Pancreas (tissue), 10 donors: ENCODE measurements at regions not wholly inside any gene's neighbourhood (a gene's known extent, or its start where the extent isn't known, plus 50 kb on each side); places are given as distances from the start of the nearest gene placed in this dataset.
"Not testable (repeated sequence)": the region's sequence is repeated elsewhere in the genome, so short reads cannot be mapped to it uniquely, and the experiment has no call there.

Source experiments
- ATAC-seq, 4 donors: fragments of 200-7000 bp; cut with Tn5 transposase; one replicate each; pipeline versions ENCODE4 v1.8.0 to v1.9.1; 2020; ENCODE audit warnings: mild to moderate bottlenecking in 4 of 4, moderate library complexity in 4 of 4
- DNase-seq, 6 donors: peaks; one replicate each; pipeline ENCODE4 v3.0.0-alpha.2; 2020
- FAIRE-seq: peaks from 2 replicates; lab custom pipeline; 2012; peaks lifted over from hg19 to GRCh38; lab: Jason Lieb, UNC
- H3K27ac ChIP-seq, 4 donors: fragments of 200-600 bp; sonication (generic); 1 replicate in 3 of 4; 2 replicates in 1 of 4; pipeline versions ENCODE4 v1.5.0 to v1.8.0; 2020
- H3K27me3 ChIP-seq, 4 donors: fragments of 200-600 bp; one replicate each; pipeline ENCODE4 v1.8.0; 2021
- H3K36me3 ChIP-seq, 3 donors: fragments of 200-600 bp; sonication (generic) in 1 of 3; one replicate each; pipeline versions ENCODE4 v1.5.0 to v1.8.0; 2020 to 2021
- H3K4me1 ChIP-seq, 3 donors: fragments of 200-600 bp; one replicate each; pipeline ENCODE4 v1.8.0; 2021
- H3K4me3 ChIP-seq, 4 donors: fragments of 200-600 bp; sonication (generic) in 2 of 4; one replicate each; pipeline versions ENCODE4 v1.5.0 to v1.8.0; 2020 to 2021
- H3K9me3 ChIP-seq, 4 donors: fragments of 200-600 bp; one replicate each; pipeline ENCODE4 v1.8.0; 2021
- CTCF ChIP-seq, 4 donors: fragments of 200-600 bp; sonication (generic) in 3 of 4; IDR thresholded peaks; one replicate each; pipeline versions ENCODE4 v1.5.0 to v1.8.0; 2021; ENCODE audit warnings: antibody characterized with exemption in 4 of 4
- WGBS, 2 donors: extraction: QIAGEN DNeasy Blood & Tissue Kit; methylation state at CpG; one replicate each; pipeline ENCODE4 v1.1.7; 2013; 5-methylcytosine and 5-hydroxymethylcytosine counted together
- intact Hi-C, 3 donors: fragments of 100-400 bp; cut with DNase I; formaldehyde crosslinking; loops; one replicate each; pipeline versions ENCODE4 v1.11.1 to v1.14.2; 2022
- donor health status: healthy with polysubstance abuse.
- donor health status: DM: no; HTN: no; CAD: no; lungs with moderate emphysema.
- donor health status: DM: no; HTN: no; CAD: no.
- donor health status: control.
- donor health status: control.
- donor health status: Bipolar disorder and iron deficiency.
- donor health status: DM: yes; HTN: yes; CAD: no.
- donor health status: DM: no; HTN: no; CAD: no.
- donor health status: DM: no; HTN: no; CAD: no.
- donor health status: DM: yes; HTN: yes; CAD: no.

- FAIRE-seq (no peak), DNase-seq (no peak), ATAC-seq (no peak)
- no peak overlapping the region for H3K4me3 ChIP-seq
- WGBS, 2 donors: 64 to 83% methylated on average over 5 of the region's 5 CpGs
- no peaks in the 10 kb centered on the region for H3K36me3 ChIP-seq
- no peaks in the 10 kb centered on the region for H3K27me3 ChIP-seq
- H3K27ac ChIP-seq: no peak overlapping the region
- no peaks in the 10 kb centered on the region for H3K9me3 ChIP-seq
- H3K4me1 ChIP-seq: no peaks in the 10 kb centered on the region
- intact Hi-C loops: no loop called here
- no peak for TF ChIP-seq CTCF (IDR thresholded peaks at IDR 0.05)
Measured at GRCh38 chr6:166237617-166238016, 70.0 kb upstream of the TBXT start.

- Histone ChIP-seq H3K4me1 (no peaks in the 10 kb centered on the region), H3K27me3 (no peaks in the 10 kb centered on the region), H3K4me3 (no peak overlapping the region), H3K9me3 (no peaks in the 10 kb centered on the region), H3K27ac (no peak overlapping the region), H3K36me3 (no peaks in the 10 kb centered on the region)
- no peak for TF ChIP-seq CTCF (IDR thresholded peaks at IDR 0.05)
- intact Hi-C loops: no loop called here
- ATAC-seq (peak in 1 of 4 donors; percentile 26), DNase-seq (no peak), FAIRE-seq (no peak)
- 82 to 83% methylated on average over 13 of the region's 13 CpGs for WGBS, 2 donors
Measured at GRCh38 chr6:166236596-166236995, 68.9 kb upstream of the TBXT start.

- no peak for ATAC-seq
- TF ChIP-seq CTCF (IDR thresholded peaks at IDR 0.05): no peak
- no peaks in the 10 kb centered on the region for H3K4me1 ChIP-seq
- H3K4me3 ChIP-seq: no peak overlapping the region
- H3K27ac ChIP-seq: no peak overlapping the region
- no peaks in the 10 kb centered on the region for H3K9me3 ChIP-seq
- no peak for FAIRE-seq
- intact Hi-C loops: no loop called here
- no peaks in the 10 kb centered on the region for H3K36me3 ChIP-seq
- no peak for DNase-seq
- WGBS, 2 donors: 71 to 82% methylated on average over 17 of the region's 17 CpGs
- H3K27me3 ChIP-seq: no peaks in the 10 kb centered on the region
Measured at GRCh38 chr6:166235666-166236292, 68.1 kb upstream of the TBXT start.

- WGBS, 2 donors: 63 to 76% methylated on average over 2 of the region's 2 CpGs
- H3K9me3 ChIP-seq, H3K36me3 ChIP-seq, intact Hi-C loops, FAIRE-seq, H3K4me1 ChIP-seq, H3K27ac ChIP-seq, DNase-seq, H3K27me3 ChIP-seq, H3K4me3 ChIP-seq: not testable (repeated sequence)
- ATAC-seq: peak in 1 of 4 donors; percentile 21
Measured at GRCh38 chr6:166231181-166231580, 63.5 kb upstream of the TBXT start.

- Histone ChIP-seq H3K9me3 (no peaks in the 10 kb centered on the region), H3K4me3 (no peak overlapping the region), H3K36me3 (no peaks in the 10 kb centered on the region), H3K4me1 (no peaks in the 10 kb centered on the region), H3K27me3 (no peaks in the 10 kb centered on the region), H3K27ac (no peak overlapping the region)
- intact Hi-C loops: no loop called here
- no peak for TF ChIP-seq CTCF (IDR thresholded peaks at IDR 0.05)
- WGBS, 2 donors: 46 to 47% methylated on average over 16 of the region's 16 CpGs
- FAIRE-seq: no peak
- ATAC-seq: no peak
- DNase-seq: no peak
Measured at GRCh38 chr6:166228839-166229528, 61.3 kb upstream of the TBXT start.
